ENCODE measurements at regions not wholly inside any gene's neighbourhood (a gene's known extent, or its start where the extent isn't known, plus 50 kb on each side); places are given as distances from the start of the nearest gene placed in this dataset.
"Not testable (repeated sequence)": the region's sequence is repeated elsewhere in the genome, so short reads cannot be mapped to it uniquely, and the experiment has no call there.

DNA sequence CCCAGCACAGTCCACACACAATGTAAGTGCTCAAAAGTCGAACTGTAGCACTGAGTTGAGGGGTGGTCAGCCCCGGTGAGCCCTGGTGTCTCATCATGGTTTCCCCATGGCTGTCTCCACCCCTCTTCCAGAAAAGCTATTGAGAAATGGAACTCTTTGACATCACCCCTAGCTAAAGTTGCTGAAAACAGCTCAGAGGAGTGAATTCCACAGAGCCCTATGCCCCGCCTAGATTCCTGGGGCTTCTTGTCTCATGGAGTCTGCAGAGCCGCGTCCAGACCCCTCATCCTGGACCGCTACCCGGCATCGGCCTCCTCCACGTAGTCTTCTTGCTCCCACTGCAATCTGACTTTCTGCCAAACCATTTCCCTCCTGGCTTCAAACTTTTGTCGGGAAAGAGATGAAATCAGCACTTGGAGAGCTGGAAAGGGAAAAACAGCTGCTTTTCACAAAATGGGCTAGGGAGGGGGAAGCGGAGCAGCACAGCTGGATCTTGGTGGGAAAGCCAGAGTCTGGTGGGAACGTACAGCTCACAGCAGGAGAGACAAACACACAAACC is 132.2 kb downstream of the SNX5 start:
- no peak for DNase-seq (ENCODE audit: low spot score)

DNA sequence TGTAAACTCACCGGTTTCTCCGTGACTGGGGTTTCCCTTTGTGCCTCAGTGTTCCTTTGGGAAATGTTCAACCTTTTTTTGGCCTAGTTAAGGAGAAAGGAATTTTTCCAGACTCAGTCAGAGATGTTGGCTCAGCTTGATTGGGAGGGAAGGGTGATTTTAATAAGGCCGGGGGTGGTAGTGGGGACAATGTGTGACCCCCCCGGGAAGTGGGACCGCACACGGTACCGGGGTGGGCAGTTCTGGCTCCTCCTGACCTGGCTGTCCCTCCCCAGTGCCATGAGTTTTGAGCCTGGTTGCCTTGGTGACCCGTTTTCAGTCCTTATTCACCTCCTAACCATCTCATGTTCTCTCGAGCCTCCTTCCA is 132.7 kb downstream of the SNX5 start:
- no peak for DNase-seq (ENCODE audit: low spot score)

DNA sequence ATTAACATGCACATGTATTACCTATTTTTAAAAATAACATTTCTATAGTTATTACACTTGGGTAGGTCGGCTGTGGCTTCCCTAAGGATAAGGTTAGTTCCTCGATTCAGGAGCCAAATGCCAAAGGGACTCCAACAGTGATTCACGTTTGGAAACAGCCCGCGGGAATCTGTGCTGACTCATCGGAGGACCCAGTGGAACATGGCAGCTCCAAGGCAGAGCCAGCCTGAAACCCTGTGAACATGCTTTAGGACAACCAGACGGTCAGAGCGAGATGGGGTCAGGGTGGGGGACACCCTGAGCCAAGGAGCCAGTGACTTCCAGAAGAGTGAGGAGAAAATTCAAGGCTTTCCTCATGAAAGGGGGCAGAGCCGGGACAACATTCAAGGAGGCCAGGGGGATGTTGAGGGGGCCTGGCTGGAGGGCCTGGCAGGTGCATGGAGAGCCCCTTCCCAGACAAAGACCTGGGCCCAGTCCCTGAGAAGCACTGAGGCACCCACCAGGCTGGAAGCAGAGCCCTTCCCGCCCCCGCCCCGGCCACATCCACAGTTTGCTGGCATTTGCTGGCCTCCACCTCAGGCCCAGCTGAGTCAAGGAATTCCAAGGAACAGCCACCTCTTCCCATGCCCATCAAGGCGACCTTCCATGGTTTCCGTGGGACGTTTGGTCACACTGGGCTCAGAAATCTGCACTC is 133.2 kb downstream of the SNX5 start:
- no peak for DNase-seq (ENCODE audit: low spot score)

DNA sequence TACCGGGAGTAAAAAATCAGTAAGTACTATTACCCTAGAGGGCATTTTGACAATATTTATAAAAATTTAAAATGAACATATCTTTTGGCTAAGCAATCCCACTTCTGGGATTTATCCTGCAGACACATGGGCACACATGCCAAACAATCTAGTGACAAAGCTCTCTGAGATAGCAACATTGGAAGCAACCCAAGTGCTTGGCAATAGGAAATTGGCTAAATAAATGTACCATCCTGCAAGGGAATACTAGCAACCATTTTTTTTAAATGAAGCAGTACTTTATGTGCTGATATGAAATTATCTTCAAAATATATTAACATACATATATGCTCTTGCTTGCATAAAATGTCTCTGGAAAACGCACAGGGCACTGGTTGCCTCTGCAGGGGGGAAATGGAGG is 133.8 kb downstream of the SNX5 start:
- no peak for DNase-seq (ENCODE audit: low spot score)

DNA sequence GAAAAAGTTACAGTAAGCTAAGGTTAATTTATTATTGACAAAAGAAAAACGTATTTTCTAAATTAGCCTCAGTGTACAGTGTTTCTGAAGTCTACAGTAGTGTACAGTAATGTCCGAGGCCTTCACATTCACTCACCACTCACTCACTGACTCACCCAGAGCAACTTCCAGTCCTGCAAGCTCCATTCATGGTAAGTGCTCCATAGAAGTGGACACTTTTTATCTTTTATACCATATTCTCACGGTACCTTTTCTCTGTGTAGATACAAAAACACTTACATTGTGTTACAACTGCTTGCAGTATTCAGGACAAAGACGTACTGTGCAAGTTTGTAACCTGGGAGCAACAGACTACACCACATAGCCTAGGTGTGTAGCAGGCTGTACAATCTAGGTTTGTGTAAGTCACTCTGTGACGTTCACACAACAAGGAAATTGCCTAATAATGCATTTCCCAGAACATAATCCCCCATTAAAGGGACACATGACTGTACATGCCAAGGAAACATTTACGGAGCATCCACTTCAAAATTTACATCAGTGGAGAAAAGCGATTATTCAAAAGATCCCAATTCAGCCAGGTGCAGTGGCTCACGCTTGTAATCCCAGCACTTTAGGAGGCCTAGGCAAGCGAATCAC is 133.4 kb downstream of the BANF2 start:
- DNase-seq (ENCODE audit: low spot score) = no peak

DNA sequence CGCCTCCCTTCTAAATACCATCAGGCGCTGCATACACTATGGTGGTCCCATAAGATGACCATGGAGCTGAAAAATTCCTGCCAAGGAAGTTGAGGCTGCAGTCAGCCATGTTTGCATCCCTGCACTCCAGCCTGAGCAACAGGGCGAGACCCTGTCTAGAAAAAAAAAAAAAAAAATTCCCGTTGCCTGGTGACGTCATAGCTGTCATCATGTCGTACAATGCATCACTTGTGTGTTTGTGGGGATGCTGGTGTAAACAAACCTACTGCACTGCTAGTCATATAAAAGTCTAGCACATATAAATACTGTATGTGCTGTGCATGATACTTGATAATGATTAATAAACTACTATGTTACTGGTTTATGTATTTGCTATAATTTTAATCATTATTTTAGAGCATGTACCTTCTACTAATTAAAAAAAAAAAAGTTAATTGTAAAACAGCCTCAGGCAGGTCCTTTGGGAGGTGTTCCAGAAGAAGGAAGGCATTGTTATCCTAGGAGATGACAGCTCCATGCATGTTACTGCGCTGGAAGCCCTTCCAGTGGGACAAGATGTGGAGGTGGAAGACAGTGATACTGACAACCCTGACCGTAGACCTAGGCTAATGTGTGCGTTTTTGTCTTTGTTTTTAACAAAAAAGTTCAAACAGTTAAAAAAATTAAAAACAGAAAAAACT is 132.6 kb downstream of the BANF2 start:
- DNase-seq (ENCODE audit: low spot score) = no peak

DNA sequence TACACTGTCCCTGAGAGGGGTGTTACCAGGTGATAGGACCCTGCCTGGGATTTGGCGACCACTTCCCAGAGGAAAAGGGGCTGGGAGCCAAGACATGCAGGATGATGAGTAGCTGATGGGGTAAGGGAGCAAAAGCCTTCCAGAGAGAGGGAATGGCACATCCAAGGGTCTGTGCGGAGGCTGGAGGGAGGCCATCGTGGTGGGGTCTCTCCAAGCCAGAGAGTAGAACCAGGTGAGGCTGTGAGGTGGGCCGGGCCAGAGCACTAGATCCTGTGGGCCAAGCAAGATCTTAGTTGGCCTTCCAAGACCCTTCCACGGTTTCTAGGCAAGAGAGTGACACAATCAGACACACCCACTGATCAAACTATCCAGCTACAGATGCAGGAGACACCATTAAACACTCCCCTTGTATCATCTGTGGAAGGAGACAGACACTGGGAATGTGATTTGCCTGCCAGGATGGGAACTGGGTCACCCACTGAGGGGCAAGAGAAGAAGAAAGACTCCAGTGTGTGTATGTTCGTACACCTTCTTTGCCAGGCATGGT is 128.9 kb downstream of the BANF2 start:
- DNase-seq (ENCODE audit: low spot score) = no peak

DNA sequence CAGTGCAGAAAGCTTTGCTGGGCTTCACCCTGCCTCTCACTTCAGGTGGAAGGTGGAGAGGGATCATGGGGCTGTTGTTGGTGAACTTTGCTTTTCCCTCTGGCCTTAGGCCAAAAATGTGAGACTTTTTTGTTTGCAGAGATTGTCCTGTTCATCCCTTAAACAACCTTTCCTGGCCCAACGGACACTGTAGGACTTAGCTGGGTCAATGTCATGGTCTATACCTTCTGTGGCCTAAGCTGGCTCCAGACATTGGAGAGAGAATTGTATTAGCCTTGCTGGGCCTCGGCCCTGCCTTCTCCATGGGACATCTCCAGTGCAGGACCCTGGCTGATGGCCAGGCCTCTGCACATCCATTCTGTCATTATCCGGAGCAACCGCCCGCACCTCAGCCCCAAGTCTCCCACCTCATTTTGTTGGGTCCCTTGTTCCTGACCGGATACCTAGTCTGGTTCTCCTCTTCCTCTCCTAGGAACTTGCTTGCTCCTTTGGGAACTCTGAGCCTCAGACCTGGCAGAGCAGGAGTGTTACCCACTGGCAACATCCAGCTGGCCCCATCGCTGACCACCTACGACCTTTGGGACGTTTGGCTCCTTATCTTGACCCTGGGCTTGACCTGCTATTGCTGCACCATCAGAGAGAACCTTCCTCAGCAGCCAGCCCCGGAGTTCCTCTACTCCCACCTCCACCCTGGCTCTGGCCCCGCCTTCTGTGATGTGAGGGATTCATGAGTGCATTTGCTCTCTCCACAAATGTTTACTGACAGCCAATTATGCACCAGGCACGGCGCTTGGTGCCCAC is 128.2 kb downstream of the BANF2 start:
- no peak for DNase-seq (ENCODE audit: low spot score)

DNA sequence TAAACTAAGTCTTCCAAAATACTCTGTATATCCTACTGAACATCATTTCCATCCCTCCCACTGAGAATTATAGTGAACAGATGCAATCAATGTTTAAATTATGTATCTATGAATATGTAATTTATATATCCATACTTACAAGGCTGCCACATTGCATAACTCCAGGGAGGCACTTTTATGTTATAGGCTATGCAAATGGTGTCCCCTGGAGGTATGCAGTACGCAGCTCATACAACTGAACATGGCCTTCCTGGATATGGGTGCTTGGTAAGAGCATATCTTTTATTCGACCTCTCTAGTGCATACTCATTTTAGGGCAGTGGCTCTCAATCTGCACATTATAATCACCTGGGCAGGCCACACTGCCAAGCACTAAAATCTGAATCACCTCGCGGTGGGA is 127.3 kb downstream of the BANF2 start:
- DNase-seq (ENCODE audit: low spot score) = no peak

DNA sequence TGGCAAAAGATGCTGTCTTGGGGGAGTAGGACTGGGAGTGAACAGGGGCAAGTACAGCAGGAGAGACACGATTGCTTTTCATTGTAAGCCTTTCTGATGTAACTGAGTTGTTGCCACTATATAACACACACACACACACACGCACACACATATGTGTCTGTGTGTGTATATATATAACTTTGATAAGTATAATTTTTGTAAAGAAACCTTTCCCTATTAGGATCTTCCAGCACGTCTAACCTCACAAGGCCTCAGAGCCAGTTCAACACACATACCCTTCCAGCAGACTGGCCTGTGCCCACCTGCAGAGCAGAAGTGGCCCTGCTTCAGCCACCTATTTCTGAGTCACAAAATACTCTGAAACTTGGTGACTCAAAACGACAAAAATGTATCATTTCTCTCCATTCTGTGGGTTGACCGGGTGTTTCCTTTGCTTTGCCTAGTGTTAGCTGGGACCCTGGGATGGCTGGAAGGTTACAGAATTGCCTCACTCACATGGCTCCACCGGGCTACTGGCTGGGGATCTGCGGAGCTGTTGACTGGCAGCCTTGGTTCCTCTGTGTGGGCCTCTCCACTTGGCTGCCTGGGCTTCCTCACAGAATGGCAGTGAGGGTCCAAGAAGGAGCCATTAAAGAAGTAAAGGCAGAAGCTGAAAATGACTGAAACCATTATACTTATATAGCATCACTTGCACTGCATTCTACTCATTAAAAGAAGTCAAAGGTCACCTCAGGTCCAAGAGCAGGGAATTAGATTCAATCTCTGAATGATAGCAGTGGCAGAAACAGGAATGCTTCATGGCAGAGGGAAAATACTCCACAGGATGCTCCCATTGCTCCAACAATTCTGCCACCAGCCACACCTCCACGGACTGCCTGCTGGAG is 126.4 kb downstream of the BANF2 start:
- DNase-seq (ENCODE audit: low spot score) = no peak

DNA sequence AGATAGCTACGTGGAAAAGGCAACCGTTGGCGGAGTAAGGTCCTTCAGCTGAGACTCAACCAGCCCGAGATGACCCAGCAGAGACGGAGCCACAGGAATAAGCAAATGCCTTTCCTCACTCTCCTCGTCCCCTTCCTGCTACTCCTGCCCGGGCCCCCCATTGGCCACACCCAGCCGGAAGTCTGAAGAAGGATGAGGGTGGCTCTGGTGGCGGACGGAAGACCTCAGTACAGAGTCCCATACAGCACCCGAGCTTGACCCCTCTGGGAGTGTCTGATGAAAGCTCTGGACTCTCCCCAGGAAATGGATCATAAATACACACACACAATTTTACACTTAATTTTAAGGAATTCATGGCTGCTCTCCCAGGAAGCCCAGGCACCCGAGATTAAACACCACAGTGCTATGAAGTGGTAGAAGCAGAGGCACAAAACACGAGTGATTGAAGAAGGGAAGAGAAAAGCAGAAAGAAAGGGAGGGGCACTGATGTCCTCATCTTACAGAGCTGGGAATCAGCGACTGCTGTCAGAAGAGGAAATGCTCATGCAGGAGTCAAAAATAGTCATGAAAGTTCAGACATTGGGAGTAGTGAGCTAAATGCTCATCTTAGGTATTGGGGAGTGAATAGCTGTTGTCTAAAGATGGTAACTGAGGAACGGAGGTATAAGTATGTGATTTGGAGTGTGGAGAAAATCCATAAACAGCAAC is 125.6 kb downstream of the BANF2 start:
- DNase-seq (ENCODE audit: low spot score) = no peak

DNA sequence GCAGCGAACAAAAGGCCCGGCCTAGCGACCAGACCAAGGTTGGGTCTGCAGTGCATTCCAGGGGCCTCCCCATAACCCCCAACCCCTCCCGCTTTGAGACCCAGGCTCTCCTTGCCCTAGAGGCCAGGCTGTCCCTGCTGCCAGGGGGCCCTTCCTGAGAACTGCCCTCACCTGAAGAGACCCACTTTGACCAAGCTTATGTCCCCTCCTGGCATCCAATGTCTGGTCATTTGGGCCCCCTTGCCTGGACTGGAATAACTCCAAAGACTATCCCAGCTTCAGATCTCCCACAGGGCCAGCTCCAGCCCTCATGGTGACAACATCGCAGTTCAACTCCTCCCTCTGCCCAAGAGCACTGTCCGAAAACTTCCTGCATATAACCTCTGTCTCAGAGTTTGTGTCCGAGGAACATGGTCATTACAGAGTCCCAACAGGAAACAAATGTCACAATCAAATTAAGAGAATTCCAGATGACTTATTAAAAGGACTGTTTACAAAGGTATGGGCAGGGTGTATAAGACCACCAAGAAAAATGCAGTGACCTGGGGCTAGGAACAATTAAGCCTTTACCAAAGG is 125.0 kb downstream of the BANF2 start:
- DNase-seq (ENCODE audit: low spot score) = no peak

DNA sequence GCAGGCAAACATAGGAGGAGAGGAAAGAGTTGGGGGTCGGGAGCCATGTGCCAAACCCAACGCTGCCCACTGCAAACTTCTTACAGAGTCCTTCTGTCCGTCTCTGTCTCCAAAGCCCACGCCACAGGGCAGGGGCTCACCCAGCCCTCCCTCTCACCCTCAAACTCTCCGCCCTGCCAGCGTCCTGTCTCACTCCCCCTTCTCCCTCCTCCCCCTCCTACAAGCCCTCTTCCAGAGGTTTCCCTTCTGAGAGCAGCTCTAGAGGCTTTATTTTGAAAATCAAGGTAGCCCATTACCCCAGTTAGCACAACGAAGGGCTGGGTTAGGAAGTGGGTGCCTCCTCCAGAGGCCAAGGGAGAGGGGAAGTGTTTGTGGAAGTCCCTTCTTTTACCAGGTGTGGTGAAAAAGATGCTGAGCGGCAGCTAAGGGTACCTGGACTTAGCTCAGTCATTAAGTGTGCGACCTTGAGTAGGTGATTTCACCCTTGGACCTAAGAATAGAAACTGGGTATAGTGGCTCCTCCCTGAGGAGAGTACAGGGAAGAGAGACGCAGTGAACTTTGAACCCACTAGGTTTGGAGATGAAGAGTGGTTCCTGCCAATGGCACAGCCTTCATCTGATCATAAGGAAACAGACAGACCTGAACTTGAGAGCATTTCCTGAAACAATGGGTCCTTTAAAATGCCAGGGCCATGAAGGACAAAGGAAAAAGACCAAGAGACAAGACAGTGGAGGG is 123.8 kb downstream of the BANF2 start:
- no peak for DNase-seq (ENCODE audit: low spot score)

DNA sequence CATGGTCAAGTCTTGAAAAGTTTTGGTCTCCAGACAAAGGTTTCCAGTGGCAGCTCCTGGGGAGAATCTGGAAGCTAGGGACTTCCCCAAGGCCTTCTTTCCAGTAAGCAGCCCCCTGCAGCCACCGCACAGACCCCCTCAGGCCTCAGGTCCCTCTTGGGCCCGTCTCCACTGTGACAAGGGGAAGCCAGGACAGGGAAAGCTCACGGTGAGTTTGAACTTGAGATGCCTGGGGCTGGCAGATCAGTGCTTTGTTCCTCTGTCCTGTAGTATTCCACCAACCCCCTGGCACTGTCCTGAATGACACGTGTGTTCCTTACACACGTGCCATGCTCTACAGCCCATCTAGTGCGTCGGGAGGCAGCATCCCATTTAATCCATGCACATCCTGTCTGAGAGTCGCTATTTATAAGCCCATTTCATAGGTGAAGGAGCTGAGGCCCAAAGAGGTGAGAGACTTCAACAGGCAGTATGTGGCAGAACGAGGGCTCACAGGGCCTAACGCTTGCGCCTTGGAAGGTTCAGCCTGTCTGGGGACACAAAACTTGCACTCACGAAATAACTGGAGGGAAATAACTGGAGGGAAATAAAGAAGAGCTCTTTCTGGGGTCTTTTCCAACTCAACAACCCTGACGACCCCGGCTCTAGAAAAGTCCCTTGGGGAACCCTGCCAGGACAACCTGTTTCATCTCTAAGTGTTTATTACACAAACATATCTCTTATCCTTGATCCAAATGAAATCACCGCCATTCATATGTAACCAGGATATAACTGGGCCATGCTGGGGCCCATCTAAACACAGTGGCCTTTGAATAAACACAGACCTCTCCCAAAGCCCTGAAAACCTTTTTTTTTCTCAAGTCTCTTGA is 123.0 kb downstream of the BANF2 start:
- DNase-seq (ENCODE audit: low spot score) = no peak

DNA sequence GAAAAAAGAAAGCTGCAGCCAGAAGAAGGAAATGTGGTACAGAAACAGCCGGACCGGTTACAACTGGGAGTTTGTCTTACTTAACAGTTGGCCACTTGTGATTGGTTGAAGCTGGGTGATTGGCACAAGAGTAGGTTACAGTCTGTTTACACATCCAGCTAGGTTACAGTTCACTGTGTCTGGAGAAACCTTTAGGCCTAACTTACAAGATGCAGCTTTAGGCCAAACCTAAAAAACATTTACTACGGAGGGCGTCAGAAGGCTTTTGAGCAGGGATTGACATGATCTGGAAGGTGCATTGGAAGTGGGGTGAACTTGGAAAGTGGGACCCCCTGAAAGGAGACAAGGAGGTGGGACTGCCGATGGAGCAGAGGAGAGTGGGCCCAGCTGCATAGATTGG is 122.3 kb downstream of the BANF2 start:
- DNase-seq (ENCODE audit: low spot score) = no peak

DNA sequence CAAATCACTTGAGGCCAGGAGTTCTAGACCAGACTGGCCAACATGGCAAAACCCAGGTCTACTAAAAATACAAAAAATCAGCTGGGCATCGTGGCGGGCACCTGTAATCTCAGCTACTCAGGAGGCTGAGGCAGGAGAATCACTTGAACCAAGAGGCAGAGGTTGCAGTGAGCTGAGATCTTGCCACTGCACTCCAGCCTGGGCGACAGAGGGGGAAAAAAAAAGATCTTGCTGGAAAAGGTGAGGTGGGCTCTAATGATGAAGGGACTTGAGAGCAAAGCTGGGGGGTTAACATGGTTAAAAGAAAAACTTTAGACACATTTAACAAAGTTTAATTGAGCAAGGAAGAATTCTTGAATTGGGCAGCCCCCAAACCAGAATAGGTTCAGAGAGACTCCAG is 121.8 kb downstream of the BANF2 start:
- DNase-seq (ENCODE audit: low spot score) = not testable (repeated sequence)

DNA sequence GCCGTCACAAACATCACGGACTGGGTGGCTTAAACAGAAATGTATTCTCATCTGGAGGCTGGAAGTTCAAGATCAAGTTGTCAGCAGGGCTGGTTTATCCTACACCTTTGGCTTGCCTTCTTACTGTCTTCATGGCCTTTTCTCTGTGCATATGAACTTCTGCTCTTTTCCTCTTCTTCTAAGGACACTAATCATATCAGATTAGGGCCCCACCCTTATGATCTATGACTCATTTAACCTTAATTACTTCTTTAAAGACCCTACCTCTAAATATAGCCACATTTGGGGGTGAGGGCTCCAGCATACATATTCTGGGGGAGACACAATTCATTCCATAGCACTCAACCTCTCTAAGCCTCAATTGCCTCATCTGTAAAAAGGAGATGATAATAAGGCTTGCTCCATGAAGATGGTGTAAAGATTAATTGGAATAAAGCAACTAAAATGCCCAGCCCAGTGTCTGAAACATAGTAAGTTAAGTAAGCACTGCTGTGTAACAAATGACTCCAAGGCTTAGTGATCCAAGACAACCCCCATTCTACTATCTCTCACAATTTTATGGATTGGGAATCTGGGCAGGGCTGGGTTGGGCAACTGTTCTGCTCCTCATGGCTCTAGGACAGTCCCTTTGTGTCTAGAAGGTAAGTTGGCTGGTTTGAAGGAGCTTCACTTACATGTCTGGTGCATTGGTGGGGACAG is 119.8 kb downstream of the BANF2 start:
- DNase-seq (ENCODE audit: low spot score) = no peak

DNA sequence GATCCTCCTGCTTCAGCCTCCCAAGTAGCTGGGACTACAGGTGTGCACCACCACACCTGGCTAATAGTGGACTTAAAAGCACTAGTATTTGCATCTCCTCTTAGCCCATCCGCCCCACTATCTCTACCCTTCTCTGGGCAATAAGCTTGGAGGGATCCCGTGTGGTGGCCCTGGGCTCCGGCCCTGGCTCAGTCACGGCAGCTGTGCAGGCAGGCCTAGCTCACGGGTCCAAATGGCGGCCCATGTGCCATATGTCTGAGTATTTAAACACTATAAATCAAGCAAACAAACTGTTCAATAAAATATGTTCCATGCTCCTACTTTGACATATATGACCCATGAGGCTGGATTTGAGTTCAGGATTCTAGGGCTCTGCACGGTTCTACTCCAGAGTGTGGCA is 118.4 kb downstream of the BANF2 start:
- DNase-seq (ENCODE audit: low spot score) = no peak

All from putamen (tissue), 1 donor.